GM21786 (cell line): ENCODE measurements at regions not wholly inside any gene's neighbourhood (a gene's known extent, or its start where the extent isn't known, plus 50 kb on each side); places are given as distances from the start of the nearest gene placed in this dataset.
"Not testable (repeated sequence)": the region's sequence is repeated elsewhere in the genome, so short reads cannot be mapped to it uniquely, and the experiment has no call there.

ENCODE experiments used
- ATAC-seq: cut with Tn5 transposase; IDR thresholded peaks from one replicate; pipeline ENCODE4 v1.9.1; 2021; ENCODE audit not compliant: unreplicated experiment

DNA sequence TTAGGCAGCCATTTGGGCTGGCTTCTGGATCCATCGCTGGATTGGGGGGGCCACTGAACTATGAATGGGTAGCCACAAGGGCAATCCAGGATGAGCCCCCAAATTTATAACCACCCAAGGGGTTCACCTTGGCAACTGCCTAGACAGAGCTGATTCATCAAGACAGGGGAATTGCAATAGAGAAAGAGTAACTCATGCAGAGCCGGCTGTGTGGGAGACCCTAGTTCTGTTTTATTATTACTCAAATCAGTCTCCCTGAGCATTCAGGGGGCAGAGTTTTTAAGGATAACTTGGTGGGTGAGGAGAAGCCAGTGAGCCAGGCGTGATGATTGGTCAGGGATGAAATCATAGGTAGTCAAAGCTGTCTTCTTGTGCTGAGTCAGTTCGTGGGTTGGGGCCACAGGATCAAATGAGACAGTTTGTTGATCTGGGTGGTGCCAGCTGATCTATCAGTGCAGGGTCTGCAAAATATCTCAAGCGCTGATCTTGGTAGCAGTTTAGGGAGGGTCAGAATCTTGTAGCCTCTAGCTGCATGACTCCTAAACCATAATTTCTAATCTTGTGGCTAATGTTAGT is 57.9 kb downstream of the DNAJB9 start:
- no peak for ATAC-seq

DNA sequence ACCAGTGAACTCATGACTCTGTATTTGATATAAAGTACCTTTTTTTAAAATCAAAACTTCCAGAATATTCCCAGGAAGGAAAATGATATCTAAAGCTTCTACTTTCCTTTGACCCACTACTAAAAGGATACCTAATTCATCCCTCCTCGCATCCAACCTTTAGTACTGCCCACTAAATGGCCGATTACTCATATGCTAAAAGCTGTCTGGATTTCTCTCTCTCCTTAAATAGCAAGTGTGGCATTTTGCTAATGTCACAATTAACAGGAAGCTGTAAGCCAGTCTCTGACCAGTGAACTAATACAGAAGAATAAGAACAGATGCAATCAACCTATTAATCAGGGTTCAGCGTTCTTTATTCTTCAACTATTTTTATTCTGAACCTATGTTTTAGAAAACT is 59.0 kb downstream of the DNAJB9 start:
- no peak for ATAC-seq

DNA sequence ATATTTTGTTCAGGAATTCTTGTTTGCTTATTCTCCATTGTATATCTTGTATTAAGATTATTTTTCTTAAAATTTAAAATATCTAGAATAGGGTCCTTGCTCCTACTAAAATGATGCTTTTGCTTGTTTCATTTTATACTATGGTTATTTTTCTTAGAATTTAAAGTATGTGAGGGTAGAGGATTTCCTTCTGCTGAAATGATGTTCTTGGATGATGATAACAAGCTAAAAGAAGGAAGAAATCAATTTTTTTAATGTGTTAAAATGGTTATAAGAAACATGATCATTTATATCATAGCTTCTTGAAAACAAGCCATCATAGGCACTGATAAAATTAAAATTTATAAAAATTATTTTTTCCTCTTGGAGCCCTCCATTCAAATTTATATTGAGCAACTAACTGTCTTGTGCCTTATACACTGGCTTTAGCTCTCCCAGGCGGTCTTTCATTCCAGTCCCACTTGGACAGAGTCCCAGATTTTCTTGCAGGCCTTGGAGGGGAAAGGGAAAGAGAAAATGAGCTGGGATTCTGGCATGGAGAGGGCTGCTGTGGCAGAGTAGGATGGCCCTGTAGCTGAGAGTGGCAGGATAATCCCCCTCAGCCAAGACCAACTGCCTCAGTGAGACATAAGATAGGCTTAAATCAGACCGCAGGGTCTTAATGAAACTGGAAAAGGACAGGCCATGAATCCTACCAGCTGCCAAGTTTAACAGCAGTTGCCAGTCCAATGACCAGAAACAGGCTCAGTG is 60.2 kb downstream of the DNAJB9 start:
- ATAC-seq: no peak

DNA sequence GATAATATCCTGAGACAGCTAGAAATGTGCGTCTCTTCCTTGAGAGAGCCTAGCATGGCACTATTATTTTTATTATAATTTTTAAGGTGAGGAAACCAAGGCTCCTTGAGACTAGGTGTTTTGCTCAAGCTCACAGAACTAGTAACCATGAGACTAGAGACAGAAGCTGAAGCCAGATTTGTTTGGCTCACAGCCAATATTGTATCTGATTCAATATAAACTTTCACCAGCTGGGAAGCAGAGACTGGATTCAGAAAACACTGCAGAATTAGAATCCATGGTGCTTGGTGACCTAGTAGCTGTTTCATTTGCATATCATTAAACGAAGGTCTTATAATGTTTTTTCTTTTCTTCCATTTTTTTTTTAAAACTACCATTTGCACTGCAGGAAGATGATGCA is 64.4 kb downstream of the DNAJB9 start:
- no peak for ATAC-seq

DNA sequence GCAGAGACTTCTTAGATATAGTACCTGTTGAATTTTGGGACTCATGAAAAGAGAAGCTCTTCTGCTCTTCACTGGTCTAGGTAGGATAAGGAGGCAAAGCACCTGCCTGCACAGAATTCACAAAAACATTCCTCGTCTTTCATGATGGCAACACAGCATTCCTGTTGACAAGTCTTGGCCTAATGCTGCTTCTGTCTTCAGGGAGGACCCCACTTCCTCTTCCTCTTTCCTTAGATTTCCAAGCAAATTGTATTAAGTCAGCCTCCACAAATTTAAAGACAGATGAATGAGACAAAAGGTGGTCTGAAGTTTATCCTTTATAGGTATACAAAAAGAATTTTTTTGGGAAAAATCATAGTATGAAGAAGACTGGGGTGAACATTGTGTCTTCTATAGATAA is 64.9 kb downstream of the DNAJB9 start:
- ATAC-seq: no peak

DNA sequence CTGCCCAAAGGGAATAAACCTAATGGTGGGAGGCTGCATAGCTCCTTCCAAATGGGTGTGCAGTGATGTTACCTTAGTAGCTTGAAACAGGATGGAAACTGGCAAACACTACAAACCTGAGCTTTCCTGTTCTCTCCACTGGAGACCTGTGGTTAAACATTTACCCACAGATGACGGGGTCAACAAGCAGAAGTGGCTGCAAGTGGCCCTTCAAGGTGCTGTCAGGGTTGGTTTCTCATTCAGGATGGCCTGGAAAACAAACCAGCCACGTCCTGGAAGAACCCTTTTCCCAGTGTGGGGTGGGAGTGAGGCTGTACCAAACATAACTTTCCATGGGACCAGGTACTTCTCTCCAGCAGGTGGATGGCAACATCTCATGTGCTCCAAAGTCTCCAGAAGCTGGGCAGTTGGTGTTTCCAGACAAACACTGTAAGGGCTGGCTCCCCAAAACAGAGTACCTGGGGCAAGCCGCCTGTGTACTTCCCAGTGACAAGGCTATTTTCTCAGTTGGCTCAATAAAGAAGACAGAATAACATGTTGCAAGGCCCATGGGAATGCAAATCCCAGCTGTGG is 67.5 kb downstream of the DNAJB9 start:
- no peak for ATAC-seq

DNA sequence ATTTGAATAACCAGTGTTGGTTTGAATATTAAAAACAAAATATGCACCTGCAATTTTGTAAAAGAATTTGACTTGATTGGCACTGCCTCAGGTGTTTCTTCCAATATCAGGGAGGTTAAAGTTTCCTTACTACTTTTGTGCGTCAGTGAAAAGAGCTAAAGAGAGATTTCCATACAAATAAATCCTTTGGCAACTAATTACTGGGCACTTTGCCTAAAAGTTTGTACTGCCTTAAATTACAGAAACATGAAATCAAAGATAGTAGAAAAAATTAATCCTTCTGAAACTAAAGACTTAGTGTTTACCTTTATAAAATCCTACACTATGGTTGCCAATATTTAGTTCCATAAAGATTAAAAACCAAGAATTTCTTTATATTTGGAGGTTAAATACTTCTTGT is 72.5 kb downstream of the DNAJB9 start:
- ATAC-seq: no peak

DNA sequence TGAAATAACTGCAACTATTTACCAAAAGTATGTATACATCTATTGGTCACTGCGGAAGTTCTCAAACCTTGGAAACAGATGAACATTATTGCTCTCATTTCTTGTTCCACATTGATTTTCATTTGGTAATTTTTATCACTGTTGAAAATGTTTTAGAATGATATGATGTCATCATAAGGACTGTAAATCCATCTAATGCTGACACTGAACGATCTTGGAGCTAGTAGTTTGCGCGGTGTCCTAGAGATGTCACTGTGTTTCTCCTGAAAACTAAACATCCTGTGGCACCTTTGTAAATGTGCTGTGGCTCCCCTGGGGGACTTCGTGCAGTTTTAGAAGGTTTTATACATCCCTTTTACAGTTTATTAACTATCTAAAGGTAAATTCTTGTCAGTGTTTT is 73.5 kb downstream of the DNAJB9 start:
- ATAC-seq: no peak

DNA sequence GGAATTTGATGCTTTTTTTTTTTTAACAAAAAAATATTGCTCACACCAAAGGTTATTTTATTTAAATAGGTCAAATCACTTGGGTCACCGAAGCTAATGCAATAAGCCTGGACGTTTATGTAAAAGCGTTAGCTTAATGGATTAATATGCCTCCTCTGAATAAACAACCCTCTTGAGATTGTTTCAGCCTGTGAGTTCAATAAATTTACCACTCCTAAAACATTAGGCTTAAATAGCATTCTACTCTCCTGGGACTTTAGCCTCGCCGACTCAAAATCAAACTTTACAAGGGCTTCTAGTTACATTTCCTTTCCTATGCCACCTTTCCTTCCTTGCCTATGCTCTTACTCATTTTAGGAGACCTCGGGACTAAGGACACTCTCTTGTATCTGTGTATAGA is 79.3 kb downstream of the DNAJB9 start:
- ATAC-seq: no peak

DNA sequence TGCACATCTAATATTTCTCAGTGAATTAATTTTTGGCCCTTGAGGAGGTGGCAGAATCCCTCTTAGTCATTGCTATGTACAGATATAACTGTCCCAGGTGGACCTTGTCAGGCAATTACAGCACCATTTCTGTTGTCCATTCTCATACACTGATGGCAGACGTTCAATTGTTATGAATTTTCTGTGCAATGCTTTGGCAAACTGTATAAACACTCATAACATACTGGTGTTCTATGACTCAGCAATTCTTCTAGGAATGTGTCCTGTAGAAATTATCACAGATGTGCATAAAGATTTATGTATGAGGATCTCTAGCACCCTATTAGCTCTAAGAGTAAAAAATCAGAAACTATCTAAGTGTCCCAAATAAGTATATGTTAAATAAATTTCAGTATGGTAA is 80.8 kb downstream of the DNAJB9 start:
- no peak for ATAC-seq

DNA sequence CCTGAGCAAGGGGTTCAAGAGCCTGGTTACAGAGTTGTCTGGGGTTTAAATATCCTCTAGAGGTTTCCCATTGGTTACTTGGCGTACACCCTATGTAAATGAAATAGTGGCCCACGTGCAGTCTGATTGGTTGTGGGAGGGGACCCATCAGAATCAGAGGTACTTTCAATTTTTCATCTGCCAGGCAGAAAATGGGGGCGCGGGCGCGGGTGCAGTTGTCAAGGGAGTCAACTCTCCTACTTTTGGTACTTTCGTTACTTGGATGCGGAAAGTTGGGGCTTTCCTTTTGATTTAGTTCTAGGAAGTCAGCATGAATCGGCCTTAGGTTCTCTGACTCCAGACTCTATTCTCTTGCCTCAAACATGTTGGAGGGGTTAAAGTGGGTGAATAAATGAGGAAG is 83.2 kb downstream of the DNAJB9 start:
- ATAC-seq: no peak

DNA sequence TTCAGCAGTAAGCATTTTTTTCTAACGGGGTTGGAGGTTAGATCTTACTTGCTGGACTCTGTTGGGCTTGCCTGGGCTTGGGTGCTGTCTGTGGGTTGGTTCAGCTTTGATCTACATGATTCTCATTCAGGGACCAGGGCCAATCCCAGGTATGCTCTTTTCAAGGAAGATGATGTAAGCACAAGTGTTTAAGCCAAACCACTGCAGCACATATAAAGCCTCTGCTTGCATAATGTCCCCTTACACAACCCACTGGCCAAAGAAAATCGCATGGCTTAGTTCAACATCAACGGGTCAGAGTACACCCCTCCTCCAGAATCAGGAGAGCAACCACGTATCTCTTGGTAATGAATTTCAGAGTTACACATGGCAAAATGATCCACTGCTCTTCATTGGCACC is 83.9 kb downstream of the DNAJB9 start:
- no peak for ATAC-seq

DNA sequence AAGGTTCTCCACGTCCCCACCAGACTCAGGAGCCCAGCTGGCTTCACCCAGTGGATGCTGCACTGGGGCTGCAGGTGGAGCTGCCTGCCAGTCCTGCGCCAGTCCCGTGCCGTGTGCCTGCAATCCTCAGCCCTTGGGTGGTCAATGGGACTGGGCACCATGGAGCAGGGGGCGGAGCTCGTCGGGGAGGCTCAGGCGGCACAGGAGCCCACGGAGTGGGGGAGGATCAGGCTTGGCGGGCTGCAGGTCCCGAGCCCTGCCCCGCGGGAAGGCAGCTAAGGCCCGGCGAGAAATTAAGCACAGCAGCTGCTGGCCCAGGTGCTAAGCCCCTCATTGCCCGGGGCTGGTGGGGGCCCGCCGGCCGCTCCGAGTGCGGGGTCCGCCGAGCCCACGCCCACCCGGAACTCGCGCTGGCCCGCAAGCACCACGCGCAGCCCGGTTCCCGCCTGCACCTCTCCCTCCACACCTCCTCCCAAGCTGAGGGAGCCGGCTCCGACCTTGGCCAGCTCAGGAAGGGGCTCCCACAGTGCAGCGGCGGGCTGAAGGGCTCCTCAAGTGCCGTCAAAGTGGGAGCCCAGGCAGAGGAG is 87.6 kb downstream of the DNAJB9 start:
- ATAC-seq: not testable (repeated sequence)

DNA sequence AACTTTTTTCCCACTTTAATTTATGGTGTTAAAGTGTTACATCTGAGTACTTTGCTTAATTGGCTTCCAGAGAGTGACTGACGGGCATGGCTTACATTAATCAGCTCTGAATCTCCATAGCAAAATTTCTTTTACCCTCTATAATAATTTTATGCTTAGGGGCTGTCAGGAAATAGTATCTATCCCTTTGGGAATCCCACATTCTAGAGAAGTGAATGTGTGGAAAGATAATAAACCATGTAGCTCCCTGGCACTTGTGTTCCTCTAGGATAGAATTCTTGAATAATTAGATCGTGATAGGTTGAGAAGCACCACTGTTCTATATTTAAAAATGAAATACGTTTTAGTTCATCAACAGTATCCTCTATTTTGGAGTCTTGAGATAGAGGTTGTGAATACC is 89.6 kb downstream of the DNAJB9 start:
- no peak for ATAC-seq

DNA sequence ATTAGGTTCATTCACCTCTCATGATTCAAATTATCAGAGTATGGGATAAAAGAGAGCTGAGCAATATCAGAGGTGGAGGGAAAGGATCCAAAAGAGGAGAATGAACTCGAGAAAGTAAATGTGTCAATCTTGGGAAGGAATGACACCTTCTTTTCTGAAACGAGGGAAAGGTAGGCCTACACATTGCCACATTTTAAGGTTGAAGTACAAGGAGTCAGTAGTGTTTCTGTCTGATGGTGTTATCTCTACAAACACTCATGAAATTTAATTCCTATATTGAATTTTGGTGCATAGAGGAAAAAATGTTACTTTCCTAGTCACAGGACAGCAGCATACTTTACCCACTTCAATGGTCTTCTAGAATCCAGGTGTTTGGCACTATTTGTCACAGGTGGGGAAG is 90.2 kb downstream of the DNAJB9 start:
- no peak for ATAC-seq

DNA sequence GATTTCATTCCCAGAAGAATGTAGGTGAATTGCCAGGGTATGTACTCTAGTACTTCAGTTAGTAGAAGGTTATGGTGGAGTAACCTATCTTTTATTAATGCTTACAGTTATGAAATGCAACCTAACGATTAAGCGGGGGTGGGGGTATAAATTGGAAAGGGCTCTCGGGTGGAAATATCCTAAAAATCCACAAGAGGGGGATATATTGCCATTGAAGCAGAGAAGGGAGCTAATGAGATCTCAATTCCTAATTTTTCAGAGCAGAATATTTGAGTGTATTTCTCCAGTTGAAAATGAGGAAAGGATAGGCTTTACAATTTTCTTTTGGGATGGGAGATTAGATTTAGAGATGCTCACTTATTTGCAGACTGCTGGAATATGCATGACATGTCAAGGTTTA is 90.8 kb downstream of the DNAJB9 start:
- ATAC-seq: no peak

DNA sequence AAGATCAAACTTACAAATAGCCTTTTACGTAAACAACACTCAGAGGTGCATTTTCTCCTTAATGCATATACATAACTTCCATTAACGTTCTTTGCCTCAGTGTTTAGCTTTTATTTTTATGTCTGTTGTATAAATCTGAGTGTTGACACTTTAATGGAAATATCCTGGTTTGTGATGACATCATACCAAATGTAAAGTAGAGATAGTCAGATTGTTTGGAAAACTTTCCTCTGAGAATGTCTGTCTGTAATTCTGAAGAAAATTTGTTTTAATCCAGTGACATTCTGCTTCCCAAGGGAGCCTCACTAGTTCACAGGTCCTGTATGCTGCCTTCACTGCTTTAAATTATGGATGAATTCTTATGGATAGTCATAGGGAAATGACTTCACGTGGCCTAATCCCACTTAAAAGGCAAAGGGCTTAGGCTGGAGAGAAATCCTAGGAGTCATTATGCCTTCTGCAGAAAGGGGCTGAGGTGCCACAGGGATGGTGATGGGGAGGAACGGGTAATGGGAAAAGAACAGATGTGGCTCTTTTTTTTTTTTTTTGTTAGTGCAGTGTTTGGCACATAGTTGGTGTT is 93.2 kb downstream of the DNAJB9 start:
- ATAC-seq: no peak

DNA sequence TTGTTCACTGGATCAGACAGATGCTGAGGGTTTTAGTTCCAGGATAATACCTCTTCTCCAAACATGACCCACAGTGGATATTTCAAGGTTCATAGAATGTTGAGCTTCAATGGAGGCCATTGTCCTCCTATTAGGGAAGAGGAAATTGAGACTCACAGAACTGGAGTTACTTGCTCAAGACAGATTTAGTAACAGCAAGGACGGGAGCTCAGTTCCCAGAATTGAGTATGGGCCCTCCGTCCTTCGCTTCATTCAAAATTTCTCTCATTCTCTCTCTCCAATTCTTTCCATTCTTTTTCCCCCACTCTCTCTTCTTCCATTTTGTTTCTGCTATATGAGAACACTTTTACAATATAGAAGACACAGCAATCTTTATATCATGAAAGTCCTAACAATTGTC is 94.0 kb downstream of the DNAJB9 start:
- no peak for ATAC-seq

DNA sequence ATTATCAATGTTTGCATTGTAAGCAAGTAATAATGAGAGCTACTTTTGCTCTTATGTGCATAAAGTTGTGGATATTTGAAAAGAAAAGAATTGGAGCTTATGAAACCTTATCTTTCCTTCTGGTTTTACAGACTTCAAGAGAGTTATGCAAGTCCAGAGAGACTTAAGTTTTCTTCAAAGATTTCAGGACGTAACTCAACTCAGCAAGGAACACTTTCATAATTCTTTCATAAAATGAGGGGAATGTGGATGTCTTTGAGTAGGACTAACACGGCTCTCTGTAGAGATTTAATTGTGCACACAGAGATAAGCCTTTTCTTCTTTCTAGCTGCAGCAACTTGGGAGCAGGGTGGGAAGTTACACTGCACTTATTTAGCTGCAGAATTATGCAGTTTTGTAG is 97.5 kb downstream of the DNAJB9 start:
- ATAC-seq: no peak

DNA sequence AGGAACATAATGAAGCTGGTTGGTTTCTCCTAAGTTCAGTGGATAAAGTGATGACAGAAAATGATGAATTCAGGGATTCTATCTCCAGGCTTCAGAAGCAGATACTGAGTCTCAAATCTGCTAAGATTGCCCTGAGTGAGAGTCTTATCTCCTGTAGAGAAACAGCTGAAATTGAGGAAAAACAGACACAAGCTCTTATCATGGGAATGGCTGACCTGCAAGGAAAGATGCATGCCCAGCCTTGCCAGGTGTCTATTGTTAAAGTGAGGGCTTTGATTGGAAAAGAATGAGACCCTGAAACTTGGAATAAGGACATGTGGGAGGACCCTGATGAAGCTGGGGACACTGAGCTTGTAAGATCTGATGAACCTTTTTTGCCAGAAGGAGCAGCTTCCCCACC is 100.3 kb downstream of the DNAJB9 start:
- no peak for ATAC-seq

DNA sequence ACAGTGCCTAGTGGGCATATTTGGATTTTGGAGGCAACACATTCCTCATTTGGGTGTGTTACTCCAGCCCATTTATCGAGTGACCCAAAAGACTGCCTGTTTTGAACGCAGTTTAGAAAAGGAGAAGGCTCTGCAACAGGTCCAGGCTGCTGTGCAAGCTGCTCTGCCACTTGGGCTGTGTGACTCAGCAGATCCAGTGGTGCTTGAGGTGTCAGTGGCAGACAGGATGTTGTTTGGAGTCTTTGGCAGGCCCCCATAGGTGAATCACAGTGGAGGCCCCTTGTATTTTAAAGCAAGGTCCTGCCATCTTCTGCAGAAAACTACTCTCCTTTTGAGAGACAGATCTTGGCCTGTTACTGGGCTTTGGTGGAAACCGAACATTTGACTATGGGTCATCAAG is 104.0 kb downstream of the DNAJB9 start:
- not testable (repeated sequence) for ATAC-seq

DNA sequence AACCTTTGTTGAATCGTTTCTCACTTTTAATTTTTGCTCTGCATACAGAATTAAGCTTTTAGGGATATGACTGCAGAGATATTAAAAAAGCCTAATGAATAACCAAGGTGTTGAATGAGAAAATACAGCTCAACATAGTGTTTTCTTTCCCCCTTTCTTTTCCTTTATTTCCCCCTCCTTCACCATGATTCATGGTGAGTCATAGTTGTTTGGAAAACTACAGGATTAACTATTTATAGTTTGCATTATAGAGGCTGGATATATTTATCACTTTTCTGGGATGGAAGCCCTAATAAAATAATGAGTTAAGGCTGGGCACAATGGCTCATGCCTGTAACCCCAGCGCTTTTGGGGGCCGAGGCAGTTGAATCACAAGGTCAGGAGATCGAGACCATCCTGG is 115.0 kb downstream of the DNAJB9 start:
- no peak for ATAC-seq
